GM21786 (cell line): ENCODE measurements at regions not wholly inside any gene's neighbourhood (a gene's known extent, or its start where the extent isn't known, plus 50 kb on each side); places are given as distances from the start of the nearest gene placed in this dataset.

Experiments used
- ATAC-seq: cut with Tn5 transposase; IDR thresholded peaks from one replicate; pipeline ENCODE4 v1.9.1; 2021; ENCODE audit not compliant: unreplicated experiment

GRCh38 chr6:84526631-84527030 lies 237.8 kb downstream of the TBX18 start:
- no peak for ATAC-seq

DNA sequence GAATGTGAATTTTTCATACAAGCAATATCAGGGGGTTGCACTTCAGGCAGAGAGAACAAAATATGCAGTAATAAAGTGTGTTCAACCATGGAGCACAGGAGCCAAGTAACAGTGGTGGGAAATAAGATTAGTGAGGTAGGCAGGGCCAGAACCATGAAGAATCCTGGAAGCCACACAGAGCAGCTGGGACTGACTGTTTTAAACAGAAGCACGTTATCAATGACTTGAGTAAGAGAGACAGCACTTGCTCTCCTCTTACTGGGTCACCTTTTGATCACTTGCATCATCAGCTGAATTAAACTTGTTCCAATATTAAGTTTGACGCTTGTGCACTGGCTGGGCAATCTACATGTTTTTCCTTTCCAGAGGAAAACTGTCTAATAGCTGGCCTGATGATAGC lies 238.5 kb downstream of the TBX18 start:
- no peak for ATAC-seq

- ATAC-seq: no peak
Observed at GRCh38 chr6:84524636-84525035, 239.8 kb downstream of the TBX18 start.

GRCh38 chr6:84522135-84522549 lies 242.3 kb downstream of the TBX18 start:
- ATAC-seq: no peak

DNA sequence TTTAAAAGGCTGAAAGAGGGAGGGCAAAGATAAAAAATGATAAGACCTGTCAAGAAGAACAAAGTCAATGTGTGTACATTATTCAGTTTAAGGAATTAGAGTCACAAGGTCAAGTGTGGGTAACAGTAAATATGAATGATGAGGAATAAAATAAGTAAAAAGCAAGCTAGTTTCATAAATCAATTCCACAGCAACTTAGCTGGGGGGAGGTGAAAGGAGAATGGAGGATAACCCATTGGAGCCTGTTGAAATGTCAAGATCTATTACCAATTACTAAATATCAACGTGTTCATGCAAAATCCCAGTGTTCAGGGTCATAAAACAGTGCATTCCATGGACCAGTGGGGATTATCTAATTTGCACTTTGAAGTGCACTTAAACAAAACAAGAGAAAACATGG lies 242.9 kb downstream of the TBX18 start:
- no peak for ATAC-seq

- no peak for ATAC-seq
Observed at GRCh38 chr6:84517741-84518530, 246.5 kb downstream of the TBX18 start.

GRCh38 chr6:84516154-84516553 lies 248.2 kb downstream of the TBX18 start:
- no peak for ATAC-seq

GRCh38 chr6:84515067-84515466 lies 249.3 kb downstream of the TBX18 start:
- no peak for ATAC-seq

- ATAC-seq: no peak
Observed at GRCh38 chr6:84514089-84514971, 250.1 kb downstream of the TBX18 start.

GRCh38 chr6:84512391-84512790 lies 252.0 kb downstream of the TBX18 start:
- no peak for ATAC-seq

DNA sequence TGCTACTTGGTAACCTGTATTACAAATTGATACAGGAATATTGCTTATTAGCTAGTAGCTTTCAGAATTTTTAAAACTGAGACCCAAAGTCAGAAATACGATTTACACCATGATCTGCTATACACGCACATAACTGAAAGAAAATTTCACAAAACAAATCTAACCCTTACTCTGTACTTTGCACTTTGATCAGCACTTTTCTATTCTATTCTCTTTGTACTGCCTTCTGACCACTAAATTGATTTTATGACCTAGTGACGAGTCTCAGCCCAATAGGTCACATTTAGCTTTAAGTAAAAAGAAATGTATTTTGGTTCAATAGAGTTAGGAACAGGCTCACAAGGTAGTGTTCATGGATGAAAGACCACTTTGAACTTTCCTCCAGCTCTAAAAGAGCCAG lies 252.5 kb downstream of the TBX18 start:
- ATAC-seq: no peak

DNA sequence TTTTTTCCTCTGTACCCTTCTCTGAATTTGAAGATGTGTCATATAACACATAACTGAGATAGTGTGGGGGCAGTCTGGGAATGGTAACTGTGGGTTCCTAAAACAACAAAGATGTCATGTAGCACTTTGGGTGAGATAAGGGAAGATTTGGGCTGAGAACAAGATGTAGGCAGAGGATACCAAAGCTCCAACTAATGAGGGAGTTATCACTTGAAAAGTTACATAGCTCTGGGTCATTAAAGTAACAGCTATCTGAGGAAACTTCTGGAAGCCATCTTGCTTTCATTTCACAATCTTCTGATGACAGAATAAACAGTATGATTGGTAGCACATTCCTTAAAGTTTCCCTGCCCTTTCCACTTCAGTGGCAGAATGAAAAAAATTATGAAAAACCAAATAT lies 255.4 kb downstream of the TBX18 start:
- ATAC-seq: no peak

DNA sequence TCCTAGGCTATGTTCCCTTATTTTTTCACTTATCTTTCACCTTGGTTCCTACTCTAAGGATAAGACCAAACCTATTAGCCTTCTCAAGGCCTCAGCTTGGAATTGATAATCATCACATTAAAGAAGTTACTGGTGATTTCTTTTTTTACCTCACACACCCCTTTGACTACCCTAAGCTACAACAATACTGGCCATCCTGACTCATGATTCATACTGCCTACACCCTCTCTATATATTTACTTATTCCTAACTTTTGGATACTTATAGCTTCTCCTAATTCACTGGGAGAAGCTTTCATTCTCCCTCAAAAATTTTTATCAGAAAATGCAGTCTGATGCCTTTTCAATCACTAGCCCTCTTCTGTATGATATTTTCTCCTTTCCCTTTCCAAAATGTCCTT lies 256.1 kb downstream of the TBX18 start:
- ATAC-seq: no peak

- no peak for ATAC-seq
Observed at GRCh38 chr6:84504025-84504424, 260.4 kb downstream of the TBX18 start.

DNA sequence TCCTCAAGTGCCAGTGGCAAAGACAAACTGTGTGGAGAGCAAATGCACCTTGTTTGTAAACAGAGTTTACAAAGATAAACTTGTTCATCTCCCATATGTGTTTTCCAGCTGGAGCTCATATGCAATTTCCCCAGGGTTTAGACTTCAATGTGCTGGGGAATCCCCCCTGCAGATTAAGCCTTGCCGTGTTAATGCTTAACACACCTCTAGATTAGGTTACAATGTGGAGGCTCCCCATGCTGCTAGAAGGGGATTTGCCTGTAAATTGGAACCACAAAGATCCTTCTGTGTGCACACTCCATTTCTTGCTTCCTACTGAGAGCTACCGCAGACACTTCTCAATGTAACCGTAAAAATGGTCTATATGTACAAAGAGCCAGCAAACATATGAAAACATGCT lies 263.1 kb downstream of the TBX18 start:
- no peak for ATAC-seq

- ATAC-seq: no peak
Observed at GRCh38 chr6:84500726-84501125, 263.7 kb downstream of the TBX18 start.

- ATAC-seq: no peak
Observed at GRCh38 chr6:84498905-84499304, 265.5 kb downstream of the TBX18 start.

DNA sequence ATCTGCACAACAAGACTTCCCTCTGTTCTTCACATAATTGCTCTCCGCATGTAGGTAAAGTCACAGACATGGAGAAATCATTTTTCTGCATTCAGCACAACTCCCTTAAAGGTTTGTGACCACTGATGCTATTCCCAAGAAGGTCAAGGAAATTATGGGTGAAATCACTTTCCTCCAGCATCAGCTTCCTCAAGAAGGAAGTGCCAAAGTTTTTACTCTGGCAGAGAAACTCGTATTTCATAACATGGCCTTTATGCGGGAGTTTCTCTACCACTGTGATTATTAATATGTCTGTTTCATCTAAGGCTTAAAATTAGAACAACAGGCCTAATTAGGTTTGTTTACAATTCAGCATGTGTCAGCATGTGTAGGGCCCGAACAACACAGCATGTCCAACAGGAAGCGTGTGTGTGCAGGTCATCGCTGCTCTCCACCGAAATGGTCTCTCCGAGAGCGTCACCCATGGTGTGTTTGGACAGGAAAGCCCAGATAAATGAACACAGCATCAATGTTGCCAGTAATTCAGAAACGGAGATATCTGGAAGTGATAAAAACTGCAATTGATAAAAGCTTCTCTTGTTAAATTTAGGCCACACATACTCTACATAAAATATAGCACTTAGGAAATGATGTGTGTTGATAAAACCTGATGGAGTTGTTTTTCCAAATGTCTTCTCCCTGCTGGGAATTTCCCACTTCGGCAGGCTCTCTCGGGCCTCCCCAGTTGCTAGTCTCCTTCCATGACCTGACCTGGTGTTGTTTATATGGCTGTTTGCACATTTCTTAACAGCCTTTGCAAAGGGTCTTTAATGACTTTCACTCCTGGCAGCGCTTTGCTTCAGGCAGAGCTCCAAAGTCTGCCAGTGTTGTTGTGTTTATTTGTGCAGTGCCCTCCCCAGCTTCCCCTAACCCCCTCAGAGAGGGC lies 265.1 kb upstream of the CEP162 start:
- no peak for ATAC-seq

DNA sequence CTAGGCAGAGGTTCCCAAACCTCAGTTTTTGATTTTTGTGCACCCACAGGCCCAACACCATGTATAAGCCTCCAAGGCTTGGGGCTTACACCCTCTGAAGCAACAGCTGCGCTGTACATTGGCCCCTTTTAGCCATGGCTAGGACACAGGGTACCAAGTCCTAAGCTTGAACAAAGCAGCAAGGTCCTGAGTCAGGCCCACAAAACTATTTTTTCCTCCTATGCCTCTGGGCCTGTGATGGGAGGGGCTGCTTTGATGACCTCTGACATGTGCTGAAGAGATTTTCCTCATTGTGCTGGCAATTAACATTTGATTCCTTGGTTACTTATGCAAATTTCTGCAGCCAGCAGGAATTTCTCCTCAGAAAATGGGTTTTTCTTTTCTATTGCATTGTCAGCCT lies 262.2 kb upstream of the CEP162 start:
- no peak for ATAC-seq

- no peak for ATAC-seq
Observed at GRCh38 chr6:84486526-84486925, 259.1 kb upstream of the CEP162 start.

DNA sequence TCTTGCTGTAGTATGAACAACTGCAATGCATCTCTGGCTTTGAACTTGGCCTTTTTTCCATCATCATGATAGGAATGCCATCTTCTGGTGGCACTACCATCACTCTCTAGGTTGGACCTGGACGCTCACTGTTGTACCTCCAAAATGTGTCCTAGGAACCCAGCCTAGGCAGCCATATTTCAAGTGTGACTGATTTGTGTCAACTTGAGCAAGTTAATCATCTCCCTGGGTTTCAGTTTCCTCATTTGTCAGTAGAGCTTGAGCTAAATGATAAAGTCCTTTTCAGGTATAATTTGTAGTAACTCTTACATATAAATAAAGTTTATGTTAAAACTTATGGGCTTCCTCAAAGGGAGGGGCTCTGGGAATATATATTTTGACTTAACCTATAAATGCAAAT lies 241.7 kb upstream of the CEP162 start:
- ATAC-seq: no peak
